Glutamatergic neuron (in vitro differentiated cells): ENCODE measurements at regions not wholly inside any gene's neighbourhood (a gene's known extent, or its start where the extent isn't known, plus 50 kb on each side); places are given as distances from the start of the nearest gene placed in this dataset.

ENCODE experiments used
- DNase-seq: peaks from one replicate; pipeline ENCODE4 v3.0.0; 2022
- H3K27ac Mint-ChIP-seq: one replicate; pipeline ENCODE4 v1.8.0; 2020; ENCODE audit warnings: mild to moderate bottlenecking, mixed read lengths, inconsistent platforms; ENCODE audit not compliant: unreplicated experiment
- H3K27me3 Mint-ChIP-seq: one replicate; pipeline ENCODE4 v1.8.0; 2020; ENCODE audit warnings: mild to moderate bottlenecking, moderate library complexity, mixed read lengths, inconsistent platforms; ENCODE audit not compliant: unreplicated experiment
- H3K36me3 Mint-ChIP-seq: one replicate; pipeline ENCODE4 v1.8.0; 2020; ENCODE audit warnings: mild to moderate bottlenecking, mixed read lengths, inconsistent platforms; ENCODE audit not compliant: unreplicated experiment
- H3K4me1 Mint-ChIP-seq: one replicate; pipeline ENCODE4 v1.8.0; 2020; ENCODE audit warnings: mild to moderate bottlenecking, low read depth, mixed read lengths, inconsistent platforms; ENCODE audit not compliant: unreplicated experiment
- H3K4me3 Mint-ChIP-seq: one replicate; pipeline ENCODE4 v1.8.0; 2020; ENCODE audit warnings: mild to moderate bottlenecking, mixed read lengths, inconsistent platforms; ENCODE audit not compliant: unreplicated experiment
- H3K9me3 Mint-ChIP-seq: one replicate; pipeline ENCODE4 v1.8.0; 2020; ENCODE audit warnings: mild to moderate bottlenecking, moderate library complexity, mixed read lengths, inconsistent platforms; ENCODE audit not compliant: unreplicated experiment
- CTCF ChIP-seq: fragments of 200-600 bp; sonication (generic); IDR thresholded peaks from one replicate; pipeline ENCODE4 v1.5.0; 2021; ENCODE audit not compliant: partially characterized antibody, unreplicated experiment

GRCh38 chr13:107144432-107144831 is 576.5 kb upstream of the ARGLU1 start:
- H3K27me3 Mint-ChIP-seq = peaks cover 4% of the 10 kb centered on the region
- H3K4me3 Mint-ChIP-seq = no peak overlapping the region
- peaks cover 5% of the 10 kb centered on the region for H3K36me3 Mint-ChIP-seq
- DNase-seq = no peak
- H3K27ac Mint-ChIP-seq = no peak overlapping the region
- H3K4me1 Mint-ChIP-seq = no peaks in the 10 kb centered on the region
- H3K9me3 Mint-ChIP-seq = peaks cover 4% of the 10 kb centered on the region
- no peak for TF ChIP-seq CTCF

- no peak for TF ChIP-seq CTCF
- no peak for DNase-seq
- no peak overlapping the region for H3K4me3 Mint-ChIP-seq
- H3K27ac Mint-ChIP-seq = no peak overlapping the region
- H3K36me3 Mint-ChIP-seq = peaks cover 2% of the 10 kb centered on the region
- peaks cover 12% of the 10 kb centered on the region for H3K4me1 Mint-ChIP-seq
- peaks cover under 1% of the 10 kb centered on the region for H3K27me3 Mint-ChIP-seq
- H3K9me3 Mint-ChIP-seq = peaks cover 1% of the 10 kb centered on the region
These were observed 573.8 kb upstream of the ARGLU1 start for GRCh38 chr13:107141767-107142166.

- DNase-seq = no peak
- no peaks in the 10 kb centered on the region for H3K9me3 Mint-ChIP-seq
These were observed 571.1 kb upstream of the ARGLU1 start for GRCh38 chr13:107139006-107139405.

GRCh38 chr13:107138486-107138885 is 570.5 kb upstream of the ARGLU1 start:
- Mint-ChIP-seq H3K4me3 (no peak overlapping the region), H3K27me3 (no peaks in the 10 kb centered on the region), H3K4me1 (peaks cover 12% of the 10 kb centered on the region), H3K36me3 (no peaks in the 10 kb centered on the region), H3K27ac (peak overlapping the region; percentile 48), H3K9me3 (no peaks in the 10 kb centered on the region)
- peak; percentile 23 for DNase-seq
- TF ChIP-seq CTCF = no peak

More at GRCh38 chr13:107139006-107139405, 571.1 kb upstream of the ARGLU1 start:
- H3K27me3 Mint-ChIP-seq = no peaks in the 10 kb centered on the region
- peaks cover 12% of the 10 kb centered on the region for H3K4me1 Mint-ChIP-seq
- no peak overlapping the region for H3K27ac Mint-ChIP-seq
- no peak overlapping the region for H3K4me3 Mint-ChIP-seq
- TF ChIP-seq CTCF = no peak
- H3K36me3 Mint-ChIP-seq = no peaks in the 10 kb centered on the region

- no peak for DNase-seq
- H3K36me3 Mint-ChIP-seq = peaks cover 2% of the 10 kb centered on the region
- H3K9me3 Mint-ChIP-seq = no peaks in the 10 kb centered on the region
- TF ChIP-seq CTCF = no peak
- no peak overlapping the region for H3K27ac Mint-ChIP-seq
- no peak overlapping the region for H3K4me3 Mint-ChIP-seq
- no peaks in the 10 kb centered on the region for H3K27me3 Mint-ChIP-seq
- peaks cover 11% of the 10 kb centered on the region for H3K4me1 Mint-ChIP-seq
These were observed 566.0 kb upstream of the ARGLU1 start for GRCh38 chr13:107133950-107134349.
